Stimulated activated naive CD4-positive, alpha-beta T cell (primary cell): ENCODE measurements at regions not wholly inside any gene's neighbourhood (a gene's known extent, or its start where the extent isn't known, plus 50 kb on each side); places are given as distances from the start of the nearest gene placed in this dataset.

ENCODE experiments used
- DNase-seq, 6 experiments: peaks; one replicate each; lab custom pipeline; 2025; lab: John Stamatoyannopoulos, UW

GRCh38 chrX:44470816-44471215 lies 71.8 kb downstream of the FUNDC1 start:
- no peak for DNase-seq

GRCh38 chrX:44462850-44463249 lies 79.8 kb downstream of the FUNDC1 start:
- DNase-seq, result no peak

GRCh38 chrX:44459501-44459900 lies 83.2 kb downstream of the FUNDC1 start:
- no peak for DNase-seq

DNA sequence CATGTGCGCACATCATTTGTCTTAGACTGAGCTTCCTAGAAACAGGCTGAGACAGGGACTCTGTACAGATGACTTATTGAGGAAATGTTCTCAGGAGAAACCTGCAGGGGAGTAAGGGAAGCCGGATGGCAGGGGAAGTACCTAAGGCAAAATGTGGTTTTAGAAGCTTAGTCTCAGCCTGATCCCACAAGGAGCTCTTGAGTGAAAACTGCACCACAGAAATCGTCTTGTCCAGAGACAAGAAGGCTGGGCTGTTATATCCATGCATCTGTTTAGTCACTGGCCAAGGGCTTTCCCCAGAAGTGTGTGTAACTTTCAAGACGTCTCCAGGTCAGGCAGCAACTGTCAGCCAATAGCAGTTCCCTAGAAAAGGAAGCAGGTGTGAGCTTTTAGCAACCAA lies 86.0 kb downstream of the FUNDC1 start:
- no peak for DNase-seq

GRCh38 chrX:44451056-44451455 lies 91.6 kb downstream of the FUNDC1 start:
- DNase-seq, result peak in 1 of 6 experiments; percentile 0

GRCh38 chrX:44447214-44447613 lies 95.4 kb downstream of the FUNDC1 start:
- DNase-seq, result no peak

DNA sequence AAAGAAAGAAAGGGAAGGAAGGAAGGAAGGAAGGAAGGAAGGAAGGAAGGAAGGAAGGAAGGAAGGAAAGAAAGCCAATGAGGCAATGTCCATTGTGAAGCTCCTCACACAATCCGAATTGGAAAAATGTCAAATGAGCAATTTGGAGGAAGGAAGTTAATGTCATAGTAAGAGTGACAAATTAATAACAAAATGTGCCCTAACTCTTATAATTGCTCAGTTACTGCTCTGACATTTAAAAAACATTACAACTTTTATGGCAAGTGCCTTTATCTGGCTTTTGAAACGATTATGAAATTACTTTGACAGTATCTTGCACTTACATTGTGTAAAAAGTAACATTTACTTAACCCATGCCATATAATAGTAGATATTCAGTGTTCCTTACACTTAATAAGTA lies 96.5 kb upstream of the EFHC2 start:
- DNase-seq, result no peak

DNA sequence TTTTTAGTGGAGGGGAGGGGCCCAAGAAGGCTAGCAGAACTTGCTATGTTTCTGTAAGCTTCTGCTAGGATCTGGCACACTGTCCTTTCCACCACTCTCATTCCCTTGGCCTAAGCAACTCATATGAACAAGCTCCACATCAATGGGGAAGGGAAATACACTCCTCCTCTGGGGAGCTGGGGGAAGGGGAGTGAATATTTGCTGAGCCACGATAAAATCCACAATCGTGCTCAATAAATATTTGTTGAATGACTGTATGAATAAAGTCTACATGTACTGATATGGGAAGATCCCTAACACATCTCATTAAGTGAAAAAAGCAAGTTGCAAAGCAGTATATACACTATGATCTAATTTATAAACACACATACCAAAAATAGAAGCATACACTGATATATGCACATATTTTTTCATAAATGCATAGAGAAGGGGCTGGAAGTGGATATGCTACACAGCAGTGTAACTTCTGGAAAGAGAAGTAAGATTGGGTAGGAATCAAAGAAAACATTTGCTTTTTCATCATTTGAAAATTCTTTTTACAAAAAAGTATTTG lies 95.8 kb upstream of the EFHC2 start:
- no peak for DNase-seq

DNA sequence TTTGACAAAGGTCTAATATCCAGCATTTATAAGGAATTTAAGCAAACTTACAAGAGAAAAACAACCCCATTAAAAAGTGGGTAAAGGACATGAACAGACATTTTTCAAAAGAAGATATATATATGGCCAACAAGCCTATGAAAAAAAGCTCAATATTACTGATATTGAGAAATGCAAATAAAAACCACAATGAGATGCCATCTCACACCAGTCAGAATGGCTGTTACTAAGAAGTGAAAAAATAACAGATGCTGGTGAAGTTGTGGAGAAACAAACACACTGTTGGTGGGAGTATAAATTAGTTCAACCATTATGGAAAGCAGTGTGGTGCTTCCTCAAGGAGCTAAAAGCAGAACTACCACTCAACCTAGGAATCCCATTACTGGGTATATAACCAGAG lies 91.6 kb upstream of the EFHC2 start:
- no peak for DNase-seq

- DNase-seq, result no peak
Measured at GRCh38 chrX:44433556-44433955, 90.1 kb upstream of the EFHC2 start.

DNA sequence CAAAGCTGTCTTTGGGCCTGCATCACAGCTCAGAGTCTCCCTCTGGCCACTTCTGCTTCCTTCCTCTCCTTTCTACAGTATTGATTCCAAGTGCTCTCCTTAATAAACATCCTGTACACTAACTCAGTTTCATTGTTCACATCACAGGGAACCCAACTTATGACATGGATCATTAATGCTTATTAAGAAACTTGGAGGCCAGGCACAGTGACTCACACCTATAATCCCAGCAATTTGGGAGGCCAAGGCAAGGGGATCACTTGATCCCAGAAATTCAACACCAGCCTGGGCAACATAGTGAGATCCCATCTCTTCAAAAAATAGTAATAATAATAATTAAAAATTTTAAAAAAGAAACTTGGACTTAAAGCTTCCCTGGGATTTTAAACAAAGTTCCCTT lies 89.2 kb upstream of the EFHC2 start:
- no peak for DNase-seq

GRCh38 chrX:44431194-44431593 lies 87.7 kb upstream of the EFHC2 start:
- no peak for DNase-seq

DNA sequence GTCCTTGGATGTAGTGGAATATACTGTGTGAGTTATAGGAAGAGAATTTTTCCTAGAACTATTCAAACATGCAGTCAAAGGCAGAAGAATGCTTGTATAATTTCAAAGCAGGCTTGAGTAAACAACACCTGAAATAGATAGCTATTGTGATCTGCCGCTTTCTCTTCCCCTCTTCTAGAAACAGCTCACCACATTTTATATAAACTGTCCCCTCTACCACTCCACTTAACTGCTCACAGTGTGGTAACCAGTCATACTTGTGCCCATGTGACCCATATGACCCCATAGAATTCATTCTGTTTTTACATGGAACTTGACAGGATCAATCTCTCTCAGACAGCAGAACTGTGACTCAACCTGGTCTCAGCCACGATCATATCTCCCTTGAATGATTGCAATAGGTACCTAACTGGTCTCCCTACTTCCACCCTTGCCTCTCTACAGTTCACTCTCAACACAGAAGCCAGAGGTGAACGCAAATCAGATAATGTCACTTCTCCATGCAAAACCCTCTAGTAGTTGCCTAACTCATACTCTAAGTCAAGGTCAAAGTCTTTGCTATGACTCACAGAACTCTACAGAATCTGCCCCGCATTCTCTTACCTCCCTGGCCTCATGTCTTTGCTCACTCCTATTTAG lies 85.6 kb upstream of the EFHC2 start:
- no peak for DNase-seq

DNA sequence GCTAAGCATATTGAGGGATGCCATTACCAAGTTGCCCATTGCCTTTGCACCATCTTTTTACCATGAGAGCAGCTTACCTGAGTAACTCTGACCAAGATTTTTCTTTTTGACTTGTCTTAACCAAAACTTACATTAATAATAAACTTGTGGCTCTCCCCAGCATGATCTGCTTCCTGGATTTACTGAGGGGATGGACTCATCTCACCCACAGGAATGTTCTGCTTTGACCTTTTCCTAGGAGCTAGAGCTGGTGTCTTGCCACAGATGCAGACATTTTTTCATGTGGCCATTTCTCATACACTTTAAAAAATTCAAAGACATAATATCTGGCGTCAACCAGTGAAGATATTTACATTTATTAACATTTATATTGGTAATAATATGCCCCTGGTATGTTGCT lies 79.2 kb upstream of the EFHC2 start:
- no peak for DNase-seq

DNA sequence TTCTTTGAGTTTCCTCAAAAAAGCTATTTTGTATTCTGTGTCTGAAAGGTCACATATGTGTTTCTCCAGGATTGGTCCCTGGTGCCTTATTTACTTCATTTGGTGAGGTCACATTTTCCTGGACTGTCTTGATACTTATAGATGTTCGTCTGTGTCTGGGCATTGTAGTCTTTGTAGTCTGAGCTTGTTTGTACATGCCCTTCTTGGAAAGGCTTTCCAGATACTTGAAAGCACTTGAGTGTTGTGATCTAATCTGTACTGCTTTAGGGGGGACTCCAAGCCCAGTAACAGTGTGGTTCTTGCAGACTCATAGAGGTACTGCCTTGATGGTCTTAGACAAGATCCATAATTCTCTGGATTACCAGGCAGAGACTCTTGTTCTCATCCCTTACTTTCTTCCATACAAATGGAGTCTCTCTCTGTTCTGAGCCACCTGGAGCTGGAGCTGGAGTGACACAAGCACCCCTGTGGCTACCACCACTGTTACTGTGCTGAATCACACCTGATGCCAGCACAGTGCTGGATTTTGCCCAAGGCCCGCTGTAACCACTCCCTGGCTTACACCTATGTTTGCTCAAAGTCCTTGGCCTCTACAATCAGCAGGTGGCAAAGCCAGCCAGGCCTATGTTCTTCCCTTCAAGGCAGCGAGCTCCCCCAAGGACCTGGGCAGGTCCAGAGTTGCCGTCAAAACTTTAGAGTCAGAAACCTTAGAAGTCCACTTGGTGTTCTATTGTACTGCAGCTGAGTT lies 72.3 kb upstream of the EFHC2 start:
- no peak for DNase-seq

- no peak for DNase-seq
Measured at GRCh38 chrX:44401151-44401550, 57.7 kb upstream of the EFHC2 start.

- no peak for DNase-seq
Measured at GRCh38 chrX:44400588-44400987, 57.1 kb upstream of the EFHC2 start.

- DNase-seq, result no peak
Measured at GRCh38 chrX:44400161-44400560, 56.7 kb upstream of the EFHC2 start.
